ENCODE measurements at regions not wholly inside any gene's neighbourhood (a gene's known extent, or its start where the extent isn't known, plus 50 kb on each side); places are given as distances from the start of the nearest gene placed in this dataset.

DNA sequence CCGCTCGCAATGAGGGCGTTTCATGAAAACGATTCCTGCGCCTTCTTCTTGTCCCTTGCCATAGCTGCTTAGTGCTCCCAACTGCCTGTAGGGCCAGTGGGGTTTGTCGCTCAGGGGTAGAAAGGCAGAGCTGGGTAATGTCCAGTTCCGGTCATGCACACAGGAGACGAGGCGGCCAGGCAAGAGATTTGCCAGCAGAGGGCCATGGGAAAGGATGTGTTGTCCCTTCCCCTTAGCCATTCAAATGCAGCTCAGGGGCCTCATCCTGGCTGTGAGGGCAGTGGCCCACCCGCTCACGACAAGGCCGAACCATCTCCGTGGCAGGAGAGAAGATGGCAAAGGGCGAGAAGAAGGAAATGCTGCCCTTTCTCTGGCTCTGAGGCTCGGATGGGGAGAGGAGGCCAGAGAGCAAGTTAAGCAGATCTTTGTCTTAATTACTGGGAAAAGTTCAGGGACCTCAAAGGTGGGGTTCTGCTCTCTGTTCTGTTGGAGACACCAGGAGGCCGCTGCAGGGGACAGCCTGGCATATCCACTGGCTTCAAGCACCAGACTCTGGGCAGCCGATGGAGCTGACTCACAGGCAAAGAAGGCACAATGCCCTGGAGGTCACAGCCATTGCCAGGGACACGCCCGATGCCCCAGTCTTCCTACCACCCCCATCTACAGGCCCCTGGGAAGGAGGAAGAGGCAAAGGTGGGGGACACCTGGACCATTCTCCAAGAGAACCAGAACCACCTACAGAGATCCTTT, 534.8 kb upstream of the MGMT start:
- no peak for DNase-seq (ENCODE audit: extremely low read depth, low read depth)

DNA sequence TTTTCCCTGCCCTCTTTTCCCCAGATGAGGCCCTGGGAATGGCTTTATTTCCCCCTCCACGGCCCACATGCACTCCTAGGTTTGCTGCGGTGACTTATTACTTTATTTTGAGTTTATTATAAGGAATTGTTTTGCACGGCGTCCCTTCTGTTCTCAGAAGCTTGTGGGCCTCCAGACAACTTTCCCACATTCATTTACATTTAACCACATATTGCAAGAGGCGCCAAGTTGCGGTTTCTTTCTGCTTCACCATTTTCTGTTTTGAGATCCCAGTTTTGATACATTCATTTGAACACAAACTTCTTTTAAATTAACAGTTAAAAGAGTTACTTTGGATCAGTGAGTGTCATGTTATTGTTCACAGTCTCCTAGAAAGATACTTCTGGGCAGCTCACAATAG, 532.5 kb upstream of the MGMT start:
- no peak for DNase-seq (ENCODE audit: extremely low read depth, low read depth)

DNA sequence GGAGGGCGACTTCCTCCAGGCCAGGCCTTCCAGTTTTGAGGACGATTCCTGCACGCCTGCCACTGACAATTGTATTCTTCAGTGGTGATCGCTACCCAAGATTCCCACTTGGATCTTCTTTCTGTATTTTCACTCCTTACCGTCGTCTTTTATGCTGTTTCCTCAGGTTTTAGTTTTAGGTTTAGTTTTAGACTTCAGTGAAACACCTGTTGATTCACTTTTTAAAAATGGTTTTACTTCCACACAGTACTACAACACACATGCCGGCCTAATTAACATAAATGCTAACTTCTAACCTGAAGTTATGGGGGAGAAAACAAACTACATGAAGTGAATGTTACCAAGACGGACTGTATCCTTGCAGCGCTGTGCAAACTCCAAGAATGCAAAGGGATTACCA, 530.6 kb upstream of the MGMT start:
- no peak for DNase-seq (ENCODE audit: extremely low read depth, low read depth)

DNA sequence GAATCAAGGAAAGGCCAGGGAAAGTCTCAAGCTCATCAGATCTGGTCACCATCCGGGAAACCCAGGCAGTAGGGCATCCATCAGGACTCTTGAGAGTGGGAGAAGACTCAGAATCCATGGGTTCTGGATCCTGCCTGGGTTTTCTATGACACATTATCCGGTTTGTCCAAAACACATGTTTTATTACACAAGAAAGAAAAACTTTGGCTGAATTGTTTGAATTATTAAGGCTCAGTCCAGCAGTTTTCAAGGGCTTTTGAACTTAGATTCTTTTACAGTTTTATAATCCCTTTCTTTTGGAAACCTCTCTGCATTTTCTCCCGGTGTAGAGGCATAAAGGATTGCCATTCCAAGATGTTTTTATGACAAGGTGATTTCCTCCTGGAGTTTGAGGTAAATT, 528.5 kb upstream of the MGMT start:
- no peak for DNase-seq (ENCODE audit: extremely low read depth, low read depth)

DNA sequence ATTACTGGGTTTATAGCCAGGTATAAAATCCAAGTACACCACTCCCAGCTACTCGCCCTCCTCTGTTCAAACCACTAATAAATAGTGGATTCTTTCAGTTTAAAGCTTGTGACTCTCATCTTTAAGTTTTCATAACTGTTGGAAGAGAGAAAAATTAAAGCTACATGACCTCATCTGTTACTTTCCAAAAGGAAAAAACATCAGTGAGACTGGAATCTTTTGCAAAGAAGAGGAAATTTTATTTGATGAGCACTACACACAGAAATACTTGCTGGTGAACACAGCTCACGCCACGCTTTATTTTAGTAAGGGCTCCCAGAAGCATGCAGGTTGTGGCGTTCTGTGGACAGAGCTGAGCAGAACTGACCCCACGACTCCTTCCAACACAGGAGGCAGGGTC, 527.0 kb upstream of the MGMT start:
- no peak for DNase-seq (ENCODE audit: extremely low read depth, low read depth)

DNA sequence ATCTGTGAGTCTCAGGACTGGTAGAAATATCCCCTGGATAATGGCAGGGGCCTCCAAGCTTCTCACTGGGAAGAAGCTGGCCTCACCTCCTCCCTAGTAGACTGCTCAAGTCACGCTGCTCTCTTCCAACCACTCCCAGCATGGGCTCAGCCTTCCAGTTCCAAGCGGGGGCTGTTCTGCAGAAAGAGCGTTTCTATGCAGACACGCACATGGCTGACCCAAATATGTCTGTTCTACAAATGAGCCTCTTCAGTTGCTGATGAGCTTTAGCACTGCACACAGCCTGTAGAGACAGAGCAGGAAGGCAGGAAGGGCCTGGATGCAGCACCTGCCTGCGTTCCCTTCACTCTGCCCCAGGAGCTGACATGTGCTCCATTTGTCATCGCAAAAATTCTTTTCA, 523.9 kb upstream of the MGMT start:
- DNase-seq (ENCODE audit: extremely low read depth, low read depth): no peak

DNA sequence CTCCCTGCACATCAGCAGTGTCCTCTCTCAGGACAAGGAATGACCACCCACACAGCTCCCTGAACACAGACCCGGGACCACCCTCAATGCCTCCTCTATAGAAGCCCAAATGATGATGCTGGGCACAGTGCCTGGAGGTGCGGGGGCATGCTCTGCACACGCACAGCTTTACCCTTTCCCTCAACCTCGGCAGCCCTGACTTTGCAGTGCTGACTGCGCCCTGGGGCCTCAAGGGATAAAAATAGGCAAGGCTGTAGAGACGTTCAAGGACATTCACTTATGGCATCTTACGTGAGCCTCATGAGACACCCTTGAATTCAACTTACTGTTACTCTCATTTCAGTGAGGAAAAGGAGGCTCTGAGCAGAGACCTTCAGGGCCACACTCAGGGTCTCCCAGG, 521.6 kb upstream of the MGMT start:
- DNase-seq (ENCODE audit: extremely low read depth, low read depth): no peak

DNA sequence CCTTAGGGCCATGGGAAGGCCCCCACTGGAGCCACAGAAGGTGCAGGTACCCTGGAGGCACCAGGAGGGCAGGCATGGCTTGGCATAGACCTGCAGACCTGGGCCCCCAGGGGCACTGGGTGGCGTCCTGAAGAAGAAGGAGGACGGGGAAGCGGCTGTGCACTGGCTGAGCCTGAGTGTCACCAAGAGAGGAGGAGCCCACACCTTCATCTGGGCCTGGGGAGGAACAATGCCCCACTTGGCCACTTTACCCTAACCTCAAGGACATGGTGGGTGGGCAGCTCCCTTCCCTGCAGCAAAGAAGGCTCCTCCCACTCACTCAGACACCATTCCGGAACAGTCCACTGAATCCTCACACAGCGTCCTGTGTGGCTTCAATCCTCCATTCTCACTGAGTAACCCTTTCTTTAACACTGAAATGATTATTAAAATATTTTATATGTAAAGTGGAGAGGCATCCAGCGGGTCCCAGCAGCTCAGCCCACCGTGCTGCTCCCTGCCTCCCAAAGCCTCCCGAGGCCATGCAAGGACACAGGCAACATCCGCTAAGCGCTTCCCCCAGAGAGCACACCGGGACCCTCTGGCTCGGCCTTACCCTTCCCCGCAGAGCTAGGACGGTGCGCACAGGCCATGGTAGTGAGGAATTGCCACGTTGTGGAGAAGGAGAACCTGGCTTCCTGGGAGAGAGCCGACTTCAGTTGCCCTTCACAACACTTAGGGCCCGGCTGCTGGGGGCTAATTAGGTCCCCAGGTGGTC, 516.7 kb upstream of the MGMT start:
- DNase-seq (ENCODE audit: extremely low read depth, low read depth): no peak

DNA sequence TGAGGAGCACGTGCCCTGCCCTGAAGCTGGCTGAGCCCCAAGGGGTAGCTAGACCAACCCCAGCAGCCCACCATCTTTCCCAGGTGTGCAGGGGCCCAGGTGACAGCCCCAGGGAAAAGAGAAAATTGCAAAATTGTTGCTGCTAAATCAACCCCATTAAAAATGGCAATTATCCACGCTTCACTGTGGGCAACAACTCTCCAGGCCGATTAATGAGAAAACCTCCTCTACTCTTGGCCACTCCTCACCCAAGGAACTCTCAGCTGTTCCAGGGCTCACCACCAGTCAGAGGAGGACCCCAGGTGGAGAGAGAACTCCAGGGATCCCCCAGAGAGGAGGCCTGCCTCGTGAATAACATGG, 516.1 kb upstream of the MGMT start:
- no peak for DNase-seq (ENCODE audit: extremely low read depth, low read depth)

DNA sequence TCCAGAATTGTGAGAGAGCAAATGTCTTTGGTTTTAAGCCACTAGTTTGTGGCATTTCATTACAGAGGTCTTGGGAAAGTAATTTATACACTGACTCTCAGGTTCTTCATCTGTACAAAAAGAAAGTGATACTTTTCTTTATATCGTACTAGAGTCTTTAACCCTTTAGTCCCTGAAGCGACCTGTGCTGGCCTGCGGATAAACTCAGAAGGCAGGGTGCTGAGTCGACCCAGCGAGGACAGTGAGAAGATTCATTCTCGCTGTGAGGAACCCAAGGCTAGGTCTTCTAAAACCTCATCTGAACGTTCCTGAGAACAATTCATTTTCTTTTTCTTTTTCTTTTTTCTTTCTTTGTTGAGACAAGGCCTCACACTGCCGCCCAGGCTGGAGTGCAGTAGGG, 514.2 kb upstream of the MGMT start:
- DNase-seq (ENCODE audit: extremely low read depth, low read depth): no peak

DNA sequence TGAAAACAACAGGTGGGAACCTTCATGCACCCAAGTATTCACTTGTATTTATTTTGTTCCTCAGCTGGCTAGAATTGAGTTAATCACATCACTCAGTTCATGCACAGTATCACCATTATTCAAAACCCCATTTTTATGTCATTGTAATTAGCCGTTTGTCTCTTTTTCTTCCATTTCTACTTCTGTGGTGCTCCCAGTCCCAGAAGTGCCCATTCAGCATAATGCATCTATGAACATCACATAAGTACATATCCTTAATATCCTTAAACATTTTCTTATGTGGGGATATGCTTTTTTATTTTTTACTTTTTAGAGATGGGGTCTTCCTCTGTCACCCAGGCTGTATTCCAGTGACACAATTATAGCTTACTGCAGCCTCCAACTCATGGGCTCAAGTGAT, 510.9 kb upstream of the MGMT start:
- DNase-seq (ENCODE audit: extremely low read depth, low read depth): no peak

DNA sequence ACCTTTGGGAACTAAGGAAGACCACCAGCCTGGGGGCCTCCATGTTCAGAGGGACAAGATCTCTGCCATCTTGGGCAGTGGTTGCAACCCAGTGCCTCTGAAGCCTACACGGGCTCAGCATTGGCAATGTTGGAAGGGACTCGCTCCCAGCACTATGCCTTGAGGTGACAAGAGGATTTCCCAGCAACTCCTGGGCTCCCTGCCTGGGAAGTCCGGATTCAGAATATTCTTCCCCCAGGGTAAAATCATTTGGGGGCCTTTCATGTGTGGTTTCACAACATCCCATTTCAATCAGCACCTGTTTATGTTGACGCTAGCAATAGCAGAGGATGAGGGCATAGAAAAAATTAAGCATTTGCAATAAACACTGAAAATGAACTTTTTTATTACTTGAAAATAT, 509.8 kb upstream of the MGMT start:
- DNase-seq (ENCODE audit: extremely low read depth, low read depth): no peak

DNA sequence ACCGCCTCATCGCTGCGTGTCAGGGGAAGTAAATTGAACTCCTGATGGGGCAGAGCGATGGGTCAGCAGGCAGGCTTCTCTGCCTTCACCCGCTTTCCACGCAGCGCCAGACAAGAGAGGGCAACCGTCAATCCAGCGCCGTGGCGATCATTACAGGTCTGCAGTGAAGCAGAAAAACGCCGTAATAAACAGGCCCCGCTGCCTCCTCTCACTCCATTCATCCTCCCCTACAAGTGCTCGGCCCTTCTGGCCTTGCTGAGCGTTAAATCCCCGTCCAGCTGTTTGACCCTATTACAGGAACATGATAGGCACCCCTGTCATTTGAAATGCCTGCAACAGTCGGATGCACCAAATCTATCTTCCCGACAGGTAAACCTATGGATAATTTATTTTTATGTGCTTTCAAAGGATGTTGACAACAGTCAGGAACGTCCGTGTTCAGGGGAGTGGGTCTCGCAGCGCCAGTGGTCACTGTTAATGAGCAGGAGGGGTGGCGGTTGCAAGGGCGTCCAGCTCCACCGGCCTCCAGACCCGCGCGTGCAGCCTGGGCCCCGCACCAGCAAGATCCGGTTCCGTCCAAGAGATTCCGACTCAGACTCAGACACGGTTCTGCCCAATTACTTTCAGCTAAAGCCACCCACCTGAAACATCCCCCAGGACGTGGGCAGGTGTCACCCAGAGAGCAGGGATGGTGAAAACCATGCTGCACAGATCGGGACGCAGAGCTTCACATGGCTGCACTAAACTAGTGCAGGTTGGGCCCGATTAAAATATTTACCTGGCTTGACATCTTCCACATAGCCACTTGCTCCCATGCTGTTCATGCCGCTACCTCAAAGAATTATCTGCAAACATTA, 508.0 kb upstream of the MGMT start:
- DNase-seq (ENCODE audit: extremely low read depth, low read depth): no peak

DNA sequence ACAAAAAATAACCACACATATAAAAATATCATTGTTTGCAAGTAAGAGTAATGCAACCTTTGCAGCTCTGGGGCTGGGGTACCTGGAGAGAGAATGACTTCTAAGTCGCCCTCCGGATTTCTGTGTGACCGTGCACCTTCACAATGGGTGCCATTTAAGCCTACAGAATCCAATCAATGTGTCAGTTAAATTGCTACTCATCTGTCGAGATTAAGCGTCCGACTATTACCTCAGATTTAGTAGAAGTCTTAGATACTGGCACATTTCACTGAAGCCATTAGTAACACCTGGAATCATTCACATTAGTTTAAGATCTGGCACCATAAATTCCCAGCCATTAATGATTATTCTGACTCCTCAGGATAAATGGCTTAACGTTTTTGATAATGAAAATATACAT, 507.3 kb upstream of the MGMT start:
- DNase-seq (ENCODE audit: extremely low read depth, low read depth): no peak

DNA sequence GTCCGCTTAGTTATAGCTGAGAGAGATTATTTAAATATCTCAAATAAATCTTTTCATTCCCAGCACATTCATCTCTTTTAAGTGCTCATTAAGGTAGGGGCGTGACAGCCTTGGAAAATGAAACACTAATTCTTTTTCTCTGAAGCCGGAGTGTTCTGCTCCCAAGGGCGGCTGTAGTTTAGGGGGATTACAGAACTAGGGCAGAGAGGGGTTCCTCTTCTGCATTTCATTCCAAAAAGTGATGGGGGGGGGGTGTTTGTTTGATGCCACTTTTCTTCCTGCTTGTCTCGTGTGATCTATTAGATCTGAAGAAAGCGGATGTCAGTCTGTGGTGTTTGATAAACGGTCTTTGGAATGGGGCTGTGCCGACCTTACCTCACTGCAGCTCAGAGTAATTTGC, 506.5 kb upstream of the MGMT start:
- no peak for DNase-seq (ENCODE audit: extremely low read depth, low read depth)

DNA sequence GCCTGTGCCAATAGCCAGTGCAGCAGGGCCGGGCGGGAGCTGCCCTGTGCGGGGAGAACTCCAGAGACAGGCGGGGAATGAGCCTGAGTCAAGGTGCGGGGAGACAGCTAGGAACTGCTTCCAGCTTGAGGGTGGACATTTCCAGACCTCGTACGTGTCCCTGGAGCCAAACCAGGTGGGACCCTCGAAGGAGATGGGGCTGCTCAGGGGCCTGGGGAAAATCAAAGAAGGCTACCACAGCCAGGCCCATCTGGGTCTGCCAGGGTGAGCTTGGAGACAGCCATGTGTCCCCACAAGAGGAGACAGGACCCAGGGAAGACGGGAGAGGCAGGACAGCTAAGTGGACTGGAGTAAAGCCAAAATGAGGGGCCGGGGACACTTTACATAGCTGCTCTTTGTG, 504.9 kb upstream of the MGMT start:
- no peak for DNase-seq (ENCODE audit: extremely low read depth, low read depth)

DNA sequence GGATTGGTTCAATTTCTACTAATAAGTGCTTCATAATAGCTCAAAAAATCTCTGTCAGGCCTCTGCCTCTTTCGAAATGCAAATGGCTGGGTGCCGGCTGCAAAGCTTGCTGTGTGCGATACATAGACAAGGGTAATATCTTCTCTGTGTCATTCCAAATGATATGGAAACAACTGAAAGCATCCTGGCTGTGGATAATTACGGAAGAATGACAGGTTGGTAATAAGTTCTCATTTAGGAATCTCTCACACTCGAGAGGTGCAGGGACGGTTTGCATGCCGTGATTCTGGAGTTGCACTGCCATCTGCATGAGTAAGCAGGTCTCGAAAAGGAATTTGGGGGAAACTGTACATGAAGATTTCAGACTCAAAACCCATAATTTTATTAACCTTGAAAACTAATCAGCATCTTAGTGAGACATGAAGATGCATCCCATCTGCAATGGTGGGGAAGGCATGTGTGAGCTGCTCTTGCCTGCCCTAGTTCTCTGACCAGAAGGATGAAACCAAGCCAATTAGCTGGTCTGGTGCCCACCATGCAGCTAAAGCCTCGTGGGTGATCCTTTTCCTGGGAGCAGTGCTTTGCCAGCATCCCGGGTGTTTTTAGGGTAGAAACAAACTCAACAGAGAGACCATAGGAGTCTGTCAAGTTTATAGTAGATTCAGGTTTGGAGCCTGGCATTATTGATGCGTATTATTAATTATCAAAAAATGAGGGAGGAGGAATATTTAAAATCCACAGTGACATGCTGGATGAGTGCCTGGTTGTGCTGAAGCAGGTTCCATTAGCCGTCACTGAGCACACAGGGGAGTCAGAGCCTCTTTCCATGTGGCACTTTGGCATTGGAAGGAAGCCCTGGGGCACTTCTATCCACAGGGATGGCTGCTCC, 503.6 kb upstream of the MGMT start:
- no peak for DNase-seq (ENCODE audit: extremely low read depth, low read depth)

DNA sequence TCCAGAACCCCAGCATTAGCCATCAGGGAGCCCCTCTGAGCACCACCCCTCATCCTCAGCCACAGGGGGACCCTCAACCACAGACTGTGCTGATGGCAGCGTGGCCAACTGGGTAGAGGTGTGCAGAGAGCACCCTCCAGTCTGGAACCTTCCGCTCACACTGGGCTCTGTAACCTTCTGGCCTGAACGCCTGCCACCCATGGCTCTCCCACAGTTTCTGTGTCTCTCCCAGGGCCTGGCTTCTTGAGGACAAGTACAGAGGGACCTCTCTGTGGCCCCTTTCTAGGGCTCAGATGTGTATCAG, 503.0 kb upstream of the MGMT start:
- DNase-seq (ENCODE audit: extremely low read depth, low read depth): no peak

DNA sequence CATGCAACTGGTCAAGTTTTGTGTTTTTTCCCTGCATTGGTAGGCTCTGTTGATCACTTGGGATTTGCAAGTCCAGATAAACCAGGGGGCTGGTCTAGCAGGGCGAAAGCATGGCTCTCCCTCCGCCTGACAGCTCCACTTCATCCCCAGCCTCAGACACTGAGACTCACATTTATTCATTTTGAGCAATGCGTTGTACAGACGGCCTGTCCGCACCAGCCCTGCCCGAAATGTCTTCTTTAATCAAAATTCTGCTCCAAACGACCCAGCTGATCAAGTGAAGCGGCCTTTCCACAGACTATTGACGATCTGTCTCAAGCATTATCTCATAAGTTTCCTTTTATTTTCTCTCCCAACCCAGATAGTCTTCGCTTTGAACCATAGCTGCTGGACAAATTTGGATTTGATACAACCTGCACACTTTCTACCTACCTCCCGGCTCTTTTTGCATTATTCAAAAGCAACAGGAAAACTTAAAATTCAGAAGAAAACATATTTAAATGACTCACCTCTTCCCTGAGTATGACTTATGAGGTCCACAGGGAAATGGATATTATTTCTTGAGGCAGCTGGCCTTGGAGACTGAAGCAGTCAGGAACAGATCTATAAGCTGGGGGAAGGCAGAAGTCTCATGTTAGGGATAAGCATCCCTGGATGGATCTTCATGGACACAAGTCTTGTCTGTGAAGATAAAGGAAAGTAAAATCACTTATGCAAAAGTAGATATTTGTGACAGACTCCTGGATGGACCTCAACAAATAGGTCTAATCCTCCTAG, 498.9 kb upstream of the MGMT start:
- no peak for DNase-seq (ENCODE audit: extremely low read depth, low read depth)

DNA sequence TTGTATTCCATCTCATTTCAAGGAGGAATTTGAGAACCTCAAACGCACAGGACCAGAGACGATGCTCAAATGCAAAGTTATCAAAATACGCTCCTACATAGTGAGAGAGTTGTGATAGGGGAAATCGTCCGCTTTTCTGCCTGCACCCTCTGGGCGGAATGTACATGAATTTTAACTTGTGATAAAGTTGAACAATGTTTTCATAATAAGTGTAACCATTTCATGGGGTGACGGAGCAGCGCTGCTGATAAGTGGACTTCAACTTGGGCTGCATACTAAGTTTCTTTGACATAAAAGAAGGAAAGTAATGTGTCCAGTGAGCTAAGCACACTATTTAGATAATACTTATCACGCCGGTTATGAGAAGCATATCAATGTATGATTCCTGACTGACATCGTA, 497.5 kb upstream of the MGMT start:
- no peak for DNase-seq (ENCODE audit: extremely low read depth, low read depth)
